Osteoblast (primary cell): ENCODE measurements at regions not wholly inside any gene's neighbourhood (a gene's known extent, or its start where the extent isn't known, plus 50 kb on each side); places are given as distances from the start of the nearest gene placed in this dataset.
A peak's percentile ranks its signal among the peaks of the same experiment; 100 is the strongest.

Source experiments
- DNase-seq: peaks from one replicate; pipeline ENCODE4 v3.0.0; 2011; ENCODE audit warnings: low spot score, mixed read lengths; ENCODE audit not compliant: insufficient read length; ENCODE audit errors: missing footprints
- H2AFZ ChIP-seq: 2 replicates; pipeline ENCODE4 v1.6.0; 2011; ENCODE audit warnings: mild to moderate bottlenecking, low read length
- H3K27ac ChIP-seq: 2 replicates; pipeline ENCODE4 v1.5.1; 2011; ENCODE audit warnings: mild to moderate bottlenecking, low read depth, low read length, moderate library complexity
- H3K27me3 ChIP-seq: 2 replicates; pipeline ENCODE4 v1.6.0; 2012; ENCODE audit warnings: mild to moderate bottlenecking, control low read depth, inconsistent platforms, low read length, moderate library complexity; ENCODE audit not compliant: insufficient read depth
- H3K36me3 ChIP-seq: 2 replicates; pipeline ENCODE4 v1.5.1; 2011; ENCODE audit warnings: mild to moderate bottlenecking, low read length, control low read depth, moderate library complexity; ENCODE audit not compliant: insufficient read depth
- H3K4me1 ChIP-seq: 2 replicates; pipeline ENCODE4 v1.5.1; 2011; ENCODE audit warnings: mild to moderate bottlenecking, low read length, control low read depth, moderate library complexity; ENCODE audit not compliant: insufficient read depth
- H3K4me2 ChIP-seq: 2 replicates; pipeline ENCODE4 v1.6.0; 2011; ENCODE audit warnings: mild to moderate bottlenecking, low read length; ENCODE audit not compliant: insufficient read depth
- H3K4me3 ChIP-seq: fragments of 200-600 bp; sonication (generic); 3 replicates; pipeline ENCODE4 v1.5.1; 2012; ENCODE audit warnings: mild to moderate bottlenecking, low read length, inconsistent platforms; ENCODE audit not compliant: insufficient read depth
- H3K79me2 ChIP-seq: 2 replicates; pipeline ENCODE4 v1.6.0; 2012; ENCODE audit warnings: mild to moderate bottlenecking, low read length, control low read depth, inconsistent platforms; ENCODE audit not compliant: insufficient read depth
- H3K9me3 ChIP-seq: 2 replicates; pipeline ENCODE4 v1.5.1; 2011; ENCODE audit warnings: low read depth, low read length, control low read depth
- H4K20me1 ChIP-seq: 2 replicates; pipeline ENCODE4 v1.6.0; 2012; ENCODE audit warnings: mild to moderate bottlenecking, low read length, control low read depth; ENCODE audit not compliant: insufficient read depth
- CTCF ChIP-seq: IDR thresholded peaks from 2 replicates; pipeline ENCODE4 v1.5.1; 2011; ENCODE audit warnings: mild to moderate bottlenecking, low read depth, low read length, moderate library complexity; ENCODE audit errors: extremely low read depth

DNA sequence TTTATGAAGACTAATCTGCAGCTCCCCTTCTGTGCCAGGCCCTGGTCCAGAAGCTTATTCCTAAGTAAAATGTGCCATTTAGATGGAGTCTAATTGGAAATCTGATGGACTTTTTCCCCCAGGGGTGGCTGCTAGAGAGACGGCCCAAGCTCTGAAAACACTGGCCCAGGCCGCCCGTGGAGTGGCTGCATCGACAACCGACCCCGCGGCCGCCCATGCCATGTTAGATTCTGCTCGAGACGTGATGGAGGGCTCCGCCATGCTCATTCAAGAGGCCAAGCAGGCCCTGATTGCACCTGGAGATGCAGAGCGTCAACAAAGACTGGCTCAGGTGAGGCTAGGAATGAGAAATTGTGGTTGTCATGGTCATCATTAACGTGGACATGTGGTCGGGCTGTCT lies 305.8 kb upstream of the TPM1 start:
- Histone ChIP-seq H3K4me1 (peaks cover 18% of the 10 kb centered on the region), H4K20me1 (no peaks in the 10 kb centered on the region), H3K36me3 (peaks cover 7% of the 10 kb centered on the region), H3K9me3 (no peaks in the 10 kb centered on the region), H3K27ac (no peak overlapping the region), H3K27me3 (no peaks in the 10 kb centered on the region), H3K79me2 (no peaks in the 10 kb centered on the region), H3K4me3 (no peak overlapping the region), H2AFZ (no peak overlapping the region), H3K4me2 (no peak overlapping the region)
- DNase-seq: no peak
- TF ChIP-seq CTCF: no peak

- Histone ChIP-seq H3K4me2 (no peak overlapping the region), H3K79me2 (no peaks in the 10 kb centered on the region), H3K4me1 (peaks cover 24% of the 10 kb centered on the region), H3K9me3 (no peaks in the 10 kb centered on the region), H3K27me3 (no peaks in the 10 kb centered on the region), H2AFZ (no peak overlapping the region), H3K4me3 (no peak overlapping the region), H4K20me1 (no peaks in the 10 kb centered on the region), H3K27ac (no peak overlapping the region), H3K36me3 (peaks cover 7% of the 10 kb centered on the region)
- TF ChIP-seq CTCF: no peak
- no peak for DNase-seq
Observed at GRCh38 chr15:62737551-62737950, 305.0 kb upstream of the TPM1 start.

DNA sequence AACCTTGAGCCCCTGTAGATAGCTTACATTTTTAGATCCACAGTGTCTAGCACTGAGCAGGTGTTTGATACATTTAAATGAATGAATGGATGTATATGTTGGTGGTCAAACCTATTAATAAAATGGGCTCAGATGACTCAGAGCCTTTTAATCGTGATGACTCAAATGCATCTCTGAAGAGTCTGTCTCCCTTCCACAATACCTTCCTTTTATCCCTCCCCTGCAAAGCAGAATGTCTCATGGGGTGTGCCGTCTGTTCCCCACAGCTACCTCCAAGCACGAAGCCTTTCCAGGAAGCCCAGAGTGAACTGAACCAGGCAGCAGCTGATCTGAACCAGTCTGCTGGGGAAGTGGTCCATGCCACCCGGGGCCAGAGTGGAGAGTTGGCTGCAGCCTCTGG lies 303.5 kb upstream of the TPM1 start:
- Histone ChIP-seq H3K27me3 (no peaks in the 10 kb centered on the region), H3K27ac (peak overlapping the region; percentile 50), H2AFZ (no peak overlapping the region), H3K79me2 (no peaks in the 10 kb centered on the region), H3K4me2 (peak overlapping the region; percentile 34), H3K4me3 (no peak overlapping the region), H3K36me3 (peaks cover 7% of the 10 kb centered on the region), H3K9me3 (no peaks in the 10 kb centered on the region), H4K20me1 (no peaks in the 10 kb centered on the region), H3K4me1 (peaks cover 34% of the 10 kb centered on the region)
- peak; percentile 71 for DNase-seq
- no peak for TF ChIP-seq CTCF

GRCh38 chr15:62739507-62739906 lies 303.0 kb upstream of the TPM1 start:
- peak overlapping the region; percentile 34 for H3K4me2 ChIP-seq
- no peaks in the 10 kb centered on the region for H3K79me2 ChIP-seq
- H4K20me1 ChIP-seq: no peaks in the 10 kb centered on the region
- peak; percentile 89 for DNase-seq
- no peak overlapping the region for H3K4me3 ChIP-seq
- no peaks in the 10 kb centered on the region for H3K9me3 ChIP-seq
- no peaks in the 10 kb centered on the region for H3K27me3 ChIP-seq
- H3K4me1 ChIP-seq: peaks cover 34% of the 10 kb centered on the region
- H2AFZ ChIP-seq: no peak overlapping the region
- H3K36me3 ChIP-seq: peaks cover 7% of the 10 kb centered on the region
- TF ChIP-seq CTCF: no peak
- H3K27ac ChIP-seq: peak overlapping the region; percentile 50
